Liver (tissue), 8 donors: ENCODE measurements at regions not wholly inside any gene's neighbourhood (a gene's known extent, or its start where the extent isn't known, plus 50 kb on each side); places are given as distances from the start of the nearest gene placed in this dataset.

Experiments
- DNase-seq: peaks from one replicate; pipeline ENCODE4 v3.0.0-alpha.2; 2017; ENCODE audit warnings: low spot score
- H3K27ac ChIP-seq, 2 donors: one replicate each; pipeline ENCODE4 v1.7.0; 2013; ENCODE audit warnings: inconsistent platforms in 2 of 2, low read length in 2 of 2, control low read depth in 1 of 2, low read depth in 1 of 2, mild to moderate bottlenecking in 1 of 2
- H3K27me3 ChIP-seq, 4 donors: one replicate each; pipeline versions ENCODE4 v1.6.1 to v1.7.0; 2013; ENCODE audit warnings: low read length in 3 of 4, inconsistent platforms in 1 of 4, mild to moderate bottlenecking in 1 of 4, moderate library complexity in 1 of 4; ENCODE audit not compliant: control insufficient read depth in 4 of 4, insufficient read depth in 4 of 4
- H3K36me3 ChIP-seq, 4 donors: one replicate each; pipeline versions ENCODE4 v1.6.1 to v1.7.0; 2013; ENCODE audit warnings: low read length in 3 of 4, mild to moderate bottlenecking in 3 of 4, low read depth in 1 of 4, moderate library complexity in 1 of 4; ENCODE audit not compliant: control insufficient read depth in 4 of 4, insufficient read depth in 3 of 4
- H3K4me1 ChIP-seq, 4 donors: one replicate each; pipeline versions ENCODE4 v1.6.1 to v1.7.0; 2013; ENCODE audit warnings: low read length in 3 of 4, mild to moderate bottlenecking in 3 of 4, moderate library complexity in 1 of 4; ENCODE audit not compliant: control insufficient read depth in 4 of 4, insufficient read depth in 4 of 4
- H3K4me3 ChIP-seq, 3 donors: one replicate each; pipeline versions ENCODE4 v1.6.1 to v1.7.0; 2013; ENCODE audit warnings: low read length in 3 of 3, control low read depth in 1 of 3, low read depth in 1 of 3, mild to moderate bottlenecking in 1 of 3
- H3K9ac ChIP-seq, 2 donors: one replicate each; pipeline ENCODE4 v1.7.0; 2013; ENCODE audit warnings: low read length in 2 of 2, mild to moderate bottlenecking in 2 of 2, moderate library complexity in 2 of 2, control low read depth in 1 of 2, low read depth in 1 of 2
- H3K9me3 ChIP-seq, 4 donors: one replicate each; pipeline versions ENCODE4 v1.6.1 to v1.7.0; 2013; ENCODE audit warnings: low read length in 3 of 4; ENCODE audit not compliant: control insufficient read depth in 4 of 4
- EGR1 ChIP-seq, 2 donors: IDR thresholded peaks; 2 replicates each; pipeline ENCODE4 v1.6.1; 2016 to 2018; ENCODE audit warnings: antibody characterized with exemption in 2 of 2, low read depth in 2 of 2
- FOXA1 ChIP-seq: IDR thresholded peaks from 2 replicates; pipeline ENCODE4 v1.6.1; 2016; ENCODE audit warnings: antibody characterized with exemption
- GABPA ChIP-seq, 2 donors: IDR thresholded peaks in 1 of 2; conservative IDR thresholded peaks in 1 of 2; 2 replicates each; pipeline ENCODE4 v1.6.1; 2016; ENCODE audit warnings: antibody characterized with exemption in 2 of 2, mild to moderate bottlenecking in 1 of 2, moderate library complexity in 1 of 2
- HNF4A ChIP-seq, 2 donors: conservative IDR thresholded peaks; 2 replicates each; pipeline ENCODE4 v1.6.1; 2016; ENCODE audit warnings: antibody characterized with exemption in 2 of 2, mild to moderate bottlenecking in 2 of 2
- HNF4G ChIP-seq: IDR thresholded peaks from 2 replicates; pipeline ENCODE4 v1.6.1; 2016; ENCODE audit warnings: antibody characterized with exemption
- JUND ChIP-seq, 2 donors: IDR thresholded peaks; 2 replicates each; pipeline ENCODE4 v1.6.1; 2016; ENCODE audit warnings: antibody characterized with exemption in 2 of 2
- NR2F2 ChIP-seq: IDR thresholded peaks from 2 replicates; pipeline ENCODE4 v1.6.1; 2016; ENCODE audit warnings: antibody characterized with exemption
- RAD21 ChIP-seq, 2 donors: IDR thresholded peaks; 2 replicates each; pipeline ENCODE4 v1.6.1; 2016; ENCODE audit warnings: antibody characterized with exemption in 2 of 2, mild to moderate bottlenecking in 2 of 2
- SP1 ChIP-seq: IDR thresholded peaks from 2 replicates; pipeline ENCODE4 v1.6.1; 2018; ENCODE audit warnings: antibody characterized with exemption, mild to moderate bottlenecking
- TAF1 ChIP-seq: conservative IDR thresholded peaks from 2 replicates; pipeline ENCODE4 v1.6.1; 2016; ENCODE audit warnings: antibody characterized with exemption, mild to moderate bottlenecking
- YY1 ChIP-seq: IDR thresholded peaks from 2 replicates; pipeline ENCODE4 v1.6.1; 2016; ENCODE audit warnings: antibody characterized with exemption, mild to moderate bottlenecking
- WGBS: extraction: QIAGEN DNeasy Blood & Tissue Kit; methylation state at CpG from one replicate; pipeline ENCODE4 v1.1.7; 2013; 5-methylcytosine and 5-hydroxymethylcytosine counted together
- TF ChIP-seq, protein P1 (sequence below): IDR thresholded peaks from 2 replicates; pipeline ENCODE4 v1.6.1; 2016; ENCODE audit warnings: antibody characterized with exemption, mild to moderate bottlenecking
- TF ChIP-seq, protein P2 (sequence below): IDR thresholded peaks from 2 replicates; pipeline ENCODE4 v1.6.1; 2016; ENCODE audit warnings: antibody characterized with exemption
- TF ChIP-seq, protein P3 (sequence below): fragments of 150-350 bp; IDR thresholded peaks from 2 replicates; pipeline ENCODE4 v1.5.1; 2017; ENCODE audit warnings: improper control_type of control experiment, low read depth, low read length; ENCODE audit not compliant: missing input control
- TF ChIP-seq, protein P4 (sequence below): IDR thresholded peaks from 2 replicates; pipeline ENCODE4 v1.6.1; 2016; ENCODE audit warnings: antibody characterized with exemption
- donor health status: healthy.
- donor health status: healthy.
- donor health status: healthy.
- donor health status: healthy.
- donor health status: healthy.

DNA sequence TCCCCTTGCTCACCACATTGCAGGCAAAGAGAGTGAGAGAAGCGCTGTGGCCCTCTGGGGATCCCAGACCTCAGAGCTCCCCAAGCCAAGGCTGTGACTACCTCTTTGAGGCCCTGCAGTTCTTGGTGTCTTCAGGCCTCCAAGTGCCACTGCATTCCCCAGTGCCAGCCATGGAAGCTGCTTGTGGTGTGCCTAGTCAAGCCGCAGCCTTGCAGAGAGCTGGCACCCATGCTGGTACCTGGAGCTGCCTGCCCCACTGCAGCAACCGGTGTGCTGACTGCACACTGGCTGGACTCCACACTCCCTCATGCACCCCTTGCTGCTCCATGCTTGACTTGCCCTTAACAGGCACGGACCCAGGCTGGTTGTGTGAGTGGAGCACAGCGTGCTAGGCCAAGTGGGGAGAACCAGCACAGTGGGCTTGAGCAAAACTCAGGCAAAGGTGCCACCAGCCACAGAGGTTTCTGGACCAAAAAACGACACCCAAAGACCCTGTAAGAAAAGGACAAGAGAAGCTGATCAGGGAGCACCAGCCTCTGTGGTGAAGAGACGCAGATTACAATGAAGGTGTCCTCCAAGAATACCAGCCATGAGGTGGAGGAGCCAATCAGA is 113.5 kb upstream of the TMEM18 start:
- Histone ChIP-seq H3K4me3 (no peak overlapping the region), H3K9ac (no peak overlapping the region), H3K36me3 (no peaks in the 10 kb centered on the region), H3K4me1 (no peaks in the 10 kb centered on the region), H3K27me3 (peaks cover 0 to 2% (median 0%) of the 10 kb centered on the region in 4 donors), H3K9me3 (peaks cover 0 to 1% (median 0%) of the 10 kb centered on the region in 4 donors), H3K27ac (no peak overlapping the region)
- DNase-seq: no peak
- TF ChIP-seq, protein P1, sequence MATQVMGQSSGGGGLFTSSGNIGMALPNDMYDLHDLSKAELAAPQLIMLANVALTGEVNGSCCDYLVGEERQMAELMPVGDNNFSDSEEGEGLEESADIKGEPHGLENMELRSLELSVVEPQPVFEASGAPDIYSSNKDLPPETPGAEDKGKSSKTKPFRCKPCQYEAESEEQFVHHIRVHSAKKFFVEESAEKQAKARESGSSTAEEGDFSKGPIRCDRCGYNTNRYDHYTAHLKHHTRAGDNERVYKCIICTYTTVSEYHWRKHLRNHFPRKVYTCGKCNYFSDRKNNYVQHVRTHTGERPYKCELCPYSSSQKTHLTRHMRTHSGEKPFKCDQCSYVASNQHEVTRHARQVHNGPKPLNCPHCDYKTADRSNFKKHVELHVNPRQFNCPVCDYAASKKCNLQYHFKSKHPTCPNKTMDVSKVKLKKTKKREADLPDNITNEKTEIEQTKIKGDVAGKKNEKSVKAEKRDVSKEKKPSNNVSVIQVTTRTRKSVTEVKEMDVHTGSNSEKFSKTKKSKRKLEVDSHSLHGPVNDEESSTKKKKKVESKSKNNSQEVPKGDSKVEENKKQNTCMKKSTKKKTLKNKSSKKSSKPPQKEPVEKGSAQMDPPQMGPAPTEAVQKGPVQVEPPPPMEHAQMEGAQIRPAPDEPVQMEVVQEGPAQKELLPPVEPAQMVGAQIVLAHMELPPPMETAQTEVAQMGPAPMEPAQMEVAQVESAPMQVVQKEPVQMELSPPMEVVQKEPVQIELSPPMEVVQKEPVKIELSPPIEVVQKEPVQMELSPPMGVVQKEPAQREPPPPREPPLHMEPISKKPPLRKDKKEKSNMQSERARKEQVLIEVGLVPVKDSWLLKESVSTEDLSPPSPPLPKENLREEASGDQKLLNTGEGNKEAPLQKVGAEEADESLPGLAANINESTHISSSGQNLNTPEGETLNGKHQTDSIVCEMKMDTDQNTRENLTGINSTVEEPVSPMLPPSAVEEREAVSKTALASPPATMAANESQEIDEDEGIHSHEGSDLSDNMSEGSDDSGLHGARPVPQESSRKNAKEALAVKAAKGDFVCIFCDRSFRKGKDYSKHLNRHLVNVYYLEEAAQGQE: no peak
- TF ChIP-seq NR2F2 (no peak), GABPA (IDR thresholded peaks at IDR 0.05 in 1 of 2, conservative IDR thresholded peaks at IDR 0.05 in 1 of 2) (no peak), HNF4G (no peak), HNF4A (conservative IDR thresholded peaks at IDR 0.05) (no peak), JUND (IDR thresholded peaks at IDR 0.05) (no peak), SP1 (no peak), EGR1 (IDR thresholded peaks at IDR 0.05; ENCODE audit: low read depth in 2 of 2) (no peak)
- TF ChIP-seq, protein P2, sequence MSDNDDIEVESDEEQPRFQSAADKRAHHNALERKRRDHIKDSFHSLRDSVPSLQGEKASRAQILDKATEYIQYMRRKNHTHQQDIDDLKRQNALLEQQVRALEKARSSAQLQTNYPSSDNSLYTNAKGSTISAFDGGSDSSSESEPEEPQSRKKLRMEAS: no peak
- TF ChIP-seq, protein P3, sequence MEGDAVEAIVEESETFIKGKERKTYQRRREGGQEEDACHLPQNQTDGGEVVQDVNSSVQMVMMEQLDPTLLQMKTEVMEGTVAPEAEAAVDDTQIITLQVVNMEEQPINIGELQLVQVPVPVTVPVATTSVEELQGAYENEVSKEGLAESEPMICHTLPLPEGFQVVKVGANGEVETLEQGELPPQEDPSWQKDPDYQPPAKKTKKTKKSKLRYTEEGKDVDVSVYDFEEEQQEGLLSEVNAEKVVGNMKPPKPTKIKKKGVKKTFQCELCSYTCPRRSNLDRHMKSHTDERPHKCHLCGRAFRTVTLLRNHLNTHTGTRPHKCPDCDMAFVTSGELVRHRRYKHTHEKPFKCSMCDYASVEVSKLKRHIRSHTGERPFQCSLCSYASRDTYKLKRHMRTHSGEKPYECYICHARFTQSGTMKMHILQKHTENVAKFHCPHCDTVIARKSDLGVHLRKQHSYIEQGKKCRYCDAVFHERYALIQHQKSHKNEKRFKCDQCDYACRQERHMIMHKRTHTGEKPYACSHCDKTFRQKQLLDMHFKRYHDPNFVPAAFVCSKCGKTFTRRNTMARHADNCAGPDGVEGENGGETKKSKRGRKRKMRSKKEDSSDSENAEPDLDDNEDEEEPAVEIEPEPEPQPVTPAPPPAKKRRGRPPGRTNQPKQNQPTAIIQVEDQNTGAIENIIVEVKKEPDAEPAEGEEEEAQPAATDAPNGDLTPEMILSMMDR: no peak
- WGBS: 88% methylated on average over 7 of the region's 7 CpGs

DNA sequence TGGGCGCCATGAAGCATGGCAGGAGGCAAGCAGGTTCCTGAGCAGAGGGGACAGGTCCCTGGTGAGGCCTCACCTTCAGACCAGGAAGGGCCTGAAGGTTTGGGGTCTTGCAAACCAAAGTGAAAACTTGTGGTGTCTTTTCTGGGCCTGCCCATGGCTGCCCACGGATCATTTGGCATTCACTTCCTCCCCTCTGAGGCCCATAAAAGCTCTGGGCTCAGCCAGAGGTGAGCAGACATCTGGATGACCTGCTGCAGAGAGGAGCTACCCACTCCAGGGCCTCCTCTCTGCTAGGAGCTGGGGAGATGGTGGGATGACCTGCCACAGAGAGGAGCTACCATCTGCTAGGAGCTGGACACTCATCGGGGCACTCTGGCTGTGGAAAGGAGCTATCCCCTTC is 112.9 kb upstream of the TMEM18 start:
- no peaks in the 10 kb centered on the region for H3K4me1 ChIP-seq
- WGBS: 75% methylated on average over 3 of the region's 3 CpGs
- no peak for DNase-seq
- no peak overlapping the region for H3K27ac ChIP-seq
- no peaks in the 10 kb centered on the region for H3K36me3 ChIP-seq
- no peak for TF ChIP-seq SP1
- peaks cover 0 to 1% (median 0%) of the 10 kb centered on the region in 4 donors for H3K9me3 ChIP-seq
- no peak overlapping the region for H3K9ac ChIP-seq
- peaks cover 0 to 2% (median 0%) of the 10 kb centered on the region in 4 donors for H3K27me3 ChIP-seq
- H3K4me3 ChIP-seq: no peak overlapping the region

DNA sequence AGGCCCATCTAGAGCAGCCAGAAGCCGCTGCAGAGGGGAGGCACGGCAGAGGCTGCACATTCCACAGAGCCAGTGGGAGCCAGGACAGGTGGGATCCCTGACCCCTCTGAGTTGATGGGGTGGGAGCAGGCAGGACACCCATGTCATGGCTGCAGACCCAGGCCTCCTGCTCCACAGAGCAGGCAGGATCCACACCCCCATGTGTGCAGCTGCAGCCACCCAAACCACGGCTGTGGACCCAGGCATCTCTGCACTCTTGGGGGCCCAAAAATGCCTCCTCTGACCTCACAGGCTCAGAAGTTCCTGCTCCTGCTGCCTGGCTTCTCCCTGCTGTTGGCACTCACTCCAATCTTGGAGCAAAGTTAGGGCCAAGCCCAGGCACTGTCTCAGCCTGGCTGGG is 112.3 kb upstream of the TMEM18 start:
- Histone ChIP-seq H3K4me1 (no peaks in the 10 kb centered on the region), H3K27me3 (peaks cover 0 to 2% (median 0%) of the 10 kb centered on the region in 4 donors), H3K9me3 (peaks cover 0 to 1% (median 0%) of the 10 kb centered on the region in 4 donors), H3K4me3 (no peak overlapping the region), H3K9ac (no peak overlapping the region), H3K27ac (no peak overlapping the region), H3K36me3 (no peaks in the 10 kb centered on the region)
- 90% methylated on average over 3 of the region's 3 CpGs for WGBS
- no peak for DNase-seq
- no peak for TF ChIP-seq NR2F2
- TF ChIP-seq RAD21 (IDR thresholded peaks at IDR 0.05): no peak
- TF ChIP-seq, protein P4, sequence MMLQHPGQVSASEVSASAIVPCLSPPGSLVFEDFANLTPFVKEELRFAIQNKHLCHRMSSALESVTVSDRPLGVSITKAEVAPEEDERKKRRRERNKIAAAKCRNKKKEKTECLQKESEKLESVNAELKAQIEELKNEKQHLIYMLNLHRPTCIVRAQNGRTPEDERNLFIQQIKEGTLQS: no peak
- TF ChIP-seq HNF4G: no peak
- no peak for TF ChIP-seq FOXA1
- no peak for TF ChIP-seq JUND (IDR thresholded peaks at IDR 0.05)
- TF ChIP-seq SP1: no peak
- no peak for TF ChIP-seq EGR1 (IDR thresholded peaks at IDR 0.05; ENCODE audit: low read depth in 2 of 2)
- TF ChIP-seq, protein P2: no peak
- TF ChIP-seq, protein P3: no peak
- TF ChIP-seq TAF1: no peak
- no peak for TF ChIP-seq YY1
